Fibroblast of pulmonary artery (primary cell): ENCODE measurements at regions not wholly inside any gene's neighbourhood (a gene's known extent, or its start where the extent isn't known, plus 50 kb on each side); places are given as distances from the start of the nearest gene placed in this dataset.

Source experiments
- DNase-seq: peaks from one replicate; pipeline ENCODE4 v3.0.0-alpha.2; 2010; ENCODE audit warnings: low read depth
- H3K4me3 ChIP-seq: replicated peaks from 2 replicates; pipeline ENCODE4 v1.5.1; 2011; ENCODE audit warnings: low read depth, mild to moderate bottlenecking, control low read depth, low read length, moderate library complexity
- CTCF ChIP-seq: IDR thresholded peaks from 2 replicates; pipeline ENCODE4 v1.5.1; 2011; ENCODE audit warnings: mild to moderate bottlenecking, control low read depth, low read length, inconsistent platforms; ENCODE audit errors: missing control alignments

GRCh38 chr1:90505806-90506205 is 211.3 kb downstream of the BARHL2 start:
- DNase-seq: no peak
- no peak overlapping the region for H3K4me3 ChIP-seq
- no peak for TF ChIP-seq CTCF

GRCh38 chr1:90504509-90504908 is 212.6 kb downstream of the BARHL2 start:
- no peak for DNase-seq
- TF ChIP-seq CTCF: no peak
- no peak overlapping the region for H3K4me3 ChIP-seq

- no peak for TF ChIP-seq CTCF
- DNase-seq: no peak
- H3K4me3 ChIP-seq: no peak overlapping the region
These were observed 214.4 kb downstream of the BARHL2 start for GRCh38 chr1:90502696-90503095.

- H3K4me3 ChIP-seq: no peak overlapping the region
- no peak for DNase-seq
- no peak for TF ChIP-seq CTCF
These were observed 214.9 kb downstream of the BARHL2 start for GRCh38 chr1:90502194-90502593.

- DNase-seq: no peak
- TF ChIP-seq CTCF: no peak
- H3K4me3 ChIP-seq: no peak overlapping the region
These were observed 215.8 kb downstream of the BARHL2 start for GRCh38 chr1:90501281-90501680.

GRCh38 chr1:90494748-90495282 is 222.3 kb downstream of the BARHL2 start:
- no peak for TF ChIP-seq CTCF
- DNase-seq: no peak
- H3K4me3 ChIP-seq: no peak overlapping the region

- no peak overlapping the region for H3K4me3 ChIP-seq
- peak; percentile 21 for DNase-seq
- TF ChIP-seq CTCF: no peak
These were observed 228.7 kb downstream of the BARHL2 start for GRCh38 chr1:90488451-90488850.
